GM13976 (cell line): ENCODE measurements at regions not wholly inside any gene's neighbourhood (a gene's known extent, or its start where the extent isn't known, plus 50 kb on each side); places are given as distances from the start of the nearest gene placed in this dataset.

ENCODE experiments used
- DNase-seq: peaks from one replicate; pipeline ENCODE4 v3.0.0; 2012; ENCODE audit warnings: low spot score
- in situ Hi-C: fragments of 300-500 bp; cut with MboI; formaldehyde crosslinking; loops from one replicate; pipeline ENCODE4 v1.12.0; 2022; ENCODE audit warnings: low sequenced_read_pairs, mixed read lengths, inconsistent platforms; ENCODE audit not compliant: unreplicated experiment
- TF ChIP-seq, protein P1 (sequence below): IDR thresholded peaks from 2 replicates; pipeline ENCODE4 v1.5.1; 2012; ENCODE audit warnings: borderline replicate concordance, mild to moderate bottlenecking; ENCODE audit not compliant: insufficient read depth; ENCODE audit errors: extremely low read depth, missing control alignments, control extremely low read depth

DNA sequence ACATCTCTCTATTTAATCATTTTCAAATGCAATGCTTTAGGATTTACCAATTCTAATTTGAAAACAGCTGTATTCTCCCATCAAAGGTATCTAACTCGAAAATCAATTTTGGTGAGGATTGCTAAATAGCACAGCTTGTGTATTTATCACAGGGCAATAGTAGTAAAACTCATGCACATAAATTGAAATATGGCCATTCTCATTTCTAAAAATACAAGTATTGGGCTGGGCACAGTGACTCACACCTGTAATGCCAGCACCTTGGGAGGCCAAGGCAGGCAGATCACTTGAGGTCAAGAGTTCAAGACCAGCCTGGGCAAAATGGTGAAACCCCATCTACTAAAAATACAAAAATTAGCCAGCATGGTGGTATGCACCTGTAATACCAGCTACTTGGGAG lies 164.8 kb upstream of the RASA1 start:
- TF ChIP-seq, protein P1, sequence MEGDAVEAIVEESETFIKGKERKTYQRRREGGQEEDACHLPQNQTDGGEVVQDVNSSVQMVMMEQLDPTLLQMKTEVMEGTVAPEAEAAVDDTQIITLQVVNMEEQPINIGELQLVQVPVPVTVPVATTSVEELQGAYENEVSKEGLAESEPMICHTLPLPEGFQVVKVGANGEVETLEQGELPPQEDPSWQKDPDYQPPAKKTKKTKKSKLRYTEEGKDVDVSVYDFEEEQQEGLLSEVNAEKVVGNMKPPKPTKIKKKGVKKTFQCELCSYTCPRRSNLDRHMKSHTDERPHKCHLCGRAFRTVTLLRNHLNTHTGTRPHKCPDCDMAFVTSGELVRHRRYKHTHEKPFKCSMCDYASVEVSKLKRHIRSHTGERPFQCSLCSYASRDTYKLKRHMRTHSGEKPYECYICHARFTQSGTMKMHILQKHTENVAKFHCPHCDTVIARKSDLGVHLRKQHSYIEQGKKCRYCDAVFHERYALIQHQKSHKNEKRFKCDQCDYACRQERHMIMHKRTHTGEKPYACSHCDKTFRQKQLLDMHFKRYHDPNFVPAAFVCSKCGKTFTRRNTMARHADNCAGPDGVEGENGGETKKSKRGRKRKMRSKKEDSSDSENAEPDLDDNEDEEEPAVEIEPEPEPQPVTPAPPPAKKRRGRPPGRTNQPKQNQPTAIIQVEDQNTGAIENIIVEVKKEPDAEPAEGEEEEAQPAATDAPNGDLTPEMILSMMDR: no peak
- DNase-seq: no peak

DNA sequence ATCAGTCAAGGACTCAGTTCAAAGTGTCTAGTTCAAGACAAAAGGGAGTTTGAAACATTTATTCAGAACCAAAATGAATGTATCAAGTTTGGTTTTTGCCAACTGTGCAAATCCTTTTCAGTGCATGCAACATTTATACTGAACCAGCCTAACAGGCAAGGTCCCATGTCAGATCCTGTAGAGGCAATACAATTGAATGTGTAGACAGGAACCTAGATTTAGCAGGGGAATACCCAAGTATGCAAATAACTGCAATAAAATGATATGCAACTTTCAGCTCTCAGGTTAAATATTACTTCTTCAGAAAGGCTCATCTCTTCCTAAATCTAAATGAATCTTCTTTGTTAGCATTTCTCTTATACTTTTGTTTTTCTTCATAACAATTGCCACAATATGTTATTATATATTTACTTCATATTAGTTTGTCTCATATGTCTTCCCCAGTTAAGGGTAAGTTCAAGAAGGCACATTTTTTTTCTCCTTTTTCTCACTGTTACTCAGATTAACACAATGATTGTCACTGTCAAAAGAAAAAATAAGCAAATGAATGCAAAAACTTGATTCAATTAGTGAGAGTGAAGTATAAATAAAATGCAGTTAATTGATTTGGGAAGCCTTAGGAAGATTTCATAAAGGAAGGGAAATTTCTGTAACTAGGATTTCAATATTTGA lies 163.9 kb upstream of the RASA1 start:
- TF ChIP-seq, protein P1: no peak
- DNase-seq: no peak
- in situ Hi-C loops: no loop called here

More for the DNA sequence above, 164.8 kb upstream of the RASA1 start:
- in situ Hi-C loops: no loop called here

DNA sequence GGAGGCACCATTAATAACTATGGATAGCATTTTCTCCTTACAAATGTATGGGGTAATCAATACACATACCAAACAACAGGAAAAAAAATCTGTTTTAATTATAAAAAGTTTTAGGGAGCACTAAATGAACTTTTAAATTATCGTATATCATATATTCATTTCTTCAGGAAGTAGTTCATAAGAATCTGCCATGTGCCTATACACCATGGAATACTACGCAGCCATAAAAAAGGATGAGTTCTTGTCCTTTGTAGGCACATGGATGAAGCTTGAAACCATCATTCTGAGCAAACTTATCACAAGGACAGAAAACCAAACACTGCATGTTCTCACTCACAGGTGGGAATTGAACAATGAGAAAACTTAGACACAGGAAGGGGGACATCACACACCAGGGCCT lies 162.1 kb upstream of the RASA1 start:
- DNase-seq: no peak
- TF ChIP-seq, protein P1: no peak
- in situ Hi-C loops: no loop called here

DNA sequence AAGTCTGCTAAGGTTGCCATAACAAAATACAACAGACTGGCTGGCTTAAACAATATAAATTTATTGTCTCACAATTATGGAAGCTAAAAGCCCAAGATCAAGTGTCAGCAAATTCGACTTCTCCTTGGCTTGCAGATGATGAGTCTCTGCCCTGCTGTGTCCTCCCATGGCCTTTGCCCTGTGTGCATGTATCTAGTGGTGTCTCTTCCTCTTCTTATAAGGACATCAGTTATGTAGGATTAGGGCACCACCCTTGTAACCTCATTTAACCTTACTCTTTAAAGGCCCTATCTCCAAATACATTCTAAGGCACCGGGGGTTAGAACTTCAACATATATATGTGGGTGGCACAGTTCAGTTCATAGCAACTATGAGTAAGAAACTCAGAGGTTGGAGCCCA lies 157.9 kb upstream of the RASA1 start:
- in situ Hi-C loops: loop anchor here (10.0 kb wide), 1 partner anchor 235 kb away; no protein-coding TSS in a partner anchor
- DNase-seq: no peak
- TF ChIP-seq, protein P1: no peak

DNA sequence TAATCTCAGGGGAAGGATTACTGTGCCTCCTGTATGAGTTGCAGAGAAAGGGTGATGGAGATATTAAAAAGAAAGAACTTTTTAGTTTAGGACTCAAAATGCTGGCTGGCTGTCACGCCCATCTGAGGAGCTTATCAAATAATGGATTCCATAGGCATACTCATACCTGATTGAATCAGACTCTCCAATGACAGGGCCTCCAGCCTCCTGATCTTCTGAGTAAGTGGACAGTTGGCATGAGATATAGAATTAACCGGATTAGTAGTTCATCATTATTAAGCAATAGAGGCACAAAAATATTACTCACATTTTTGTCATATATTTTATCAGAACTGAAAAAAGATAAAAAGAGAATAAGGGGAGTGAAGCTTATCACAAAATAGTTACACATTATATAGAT lies 157.0 kb upstream of the RASA1 start:
- TF ChIP-seq, protein P1: no peak
- no peak for DNase-seq
- in situ Hi-C loops: loop anchor here (10.0 kb wide), 1 partner anchor 234 kb away; no protein-coding TSS in a partner anchor

GRCh38 chr5:87113861-87114260 lies 153.8 kb upstream of the RASA1 start:
- in situ Hi-C loops: loop anchor here (10.0 kb wide), 1 partner anchor 231 kb away; no protein-coding TSS in a partner anchor
- no peak for DNase-seq
- TF ChIP-seq, protein P1: no peak
